Karpas-422 (cell line): ENCODE measurements at regions not wholly inside any gene's neighbourhood (a gene's known extent, or its start where the extent isn't known, plus 50 kb on each side); places are given as distances from the start of the nearest gene placed in this dataset.

Experiments used
- DNase-seq: peaks from one replicate; pipeline ENCODE4 v3.0.0-alpha.2; 2015
- H2AFZ ChIP-seq: fragments of 200-600 bp; sonication (generic); 2 replicates; pipeline ENCODE4 v1.6.1; 2014; ENCODE audit warnings: antibody characterized with exemption, low read length, mixed read lengths
- H3K27ac ChIP-seq: fragments of 200-600 bp; sonication (generic); 2 replicates; pipeline ENCODE4 v1.5.1; 2014; ENCODE audit warnings: mild to moderate bottlenecking, low read length, moderate library complexity
- H3K27me3 ChIP-seq: fragments of 200-600 bp; sonication (generic); 2 replicates; pipeline ENCODE4 v1.6.1; 2014; ENCODE audit warnings: low read length, mixed read lengths
- H3K36me3 ChIP-seq: fragments of 200-600 bp; sonication (generic); 2 replicates; pipeline ENCODE4 v1.6.1; 2014; ENCODE audit warnings: low read length, mixed read lengths; ENCODE audit not compliant: insufficient read depth
- H3K4me1 ChIP-seq: fragments of 200-600 bp; sonication (generic); 2 replicates; pipeline ENCODE4 v1.6.1; 2014; ENCODE audit warnings: mild to moderate bottlenecking, low read length, mixed read lengths
- H3K4me2 ChIP-seq: fragments of 200-600 bp; sonication (generic); 2 replicates; pipeline ENCODE4 v1.6.1; 2014; ENCODE audit warnings: low read length, low read depth, mild to moderate bottlenecking; ENCODE audit not compliant: poor library complexity, severe bottlenecking
- H3K4me3 ChIP-seq: fragments of 200-600 bp; sonication (generic); 2 replicates; pipeline ENCODE4 v1.5.1; 2014; ENCODE audit warnings: mild to moderate bottlenecking, antibody characterized with exemption, low read length, mixed read lengths
- H3K79me2 ChIP-seq: fragments of 200-600 bp; sonication (generic); 2 replicates; pipeline ENCODE4 v1.6.1; 2014; ENCODE audit warnings: mild to moderate bottlenecking, low read length, mixed read lengths
- H3K9ac ChIP-seq: fragments of 200-600 bp; sonication (generic); 2 replicates; pipeline ENCODE4 v1.6.0; 2014; ENCODE audit warnings: low read length
- H3K9me2 ChIP-seq: fragments of 200-600 bp; sonication (generic), shearing (Covaris generic); replicated peaks from 2 replicates; pipeline ENCODE4 v1.6.0; 2014; ENCODE audit warnings: mild to moderate bottlenecking, low read length, moderate library complexity; ENCODE audit not compliant: insufficient read depth
- H3K9me3 ChIP-seq: fragments of 300-700, 200-600 bp; sonication (generic); 2 replicates; pipeline ENCODE4 v1.6.1; 2014; ENCODE audit warnings: low read length, mixed read lengths
- H4K20me1 ChIP-seq: fragments of 200-600 bp; sonication (generic); 2 replicates; pipeline ENCODE4 v1.6.1; 2014; ENCODE audit warnings: mild to moderate bottlenecking, antibody characterized with exemption, low read length, low read depth; ENCODE audit not compliant: insufficient read depth

GRCh38 chr13:34276764-34277163 lies 458.8 kb downstream of the RFC3 start:
- Histone ChIP-seq H3K9me3 (no peaks in the 10 kb centered on the region; the same call in 1 of the 2 replicates), H3K9ac (no peak overlapping the region), H3K27me3 (no peaks in the 10 kb centered on the region), H3K79me2 (no peaks in the 10 kb centered on the region), H3K4me3 (no peak overlapping the region), H3K27ac (no peak overlapping the region), H3K4me1 (no peaks in the 10 kb centered on the region), H3K36me3 (no peaks in the 10 kb centered on the region), H3K9me2 (no peaks in the 10 kb centered on the region), H4K20me1 (no peaks in the 10 kb centered on the region), H3K4me2 (no peak overlapping the region), H2AFZ (no peak overlapping the region)
- no peak for DNase-seq

GRCh38 chr13:34277936-34278335 lies 460.0 kb downstream of the RFC3 start:
- no peaks in the 10 kb centered on the region for H3K36me3 ChIP-seq

GRCh38 chr13:34278780-34279179 lies 460.8 kb downstream of the RFC3 start:
- Histone ChIP-seq H3K4me3 (no peak overlapping the region), H3K27ac (no peak overlapping the region), H3K9me2 (no peaks in the 10 kb centered on the region), H3K9me3 (no peaks in the 10 kb centered on the region; the same call in 1 of the 2 replicates), H3K36me3 (no peaks in the 10 kb centered on the region), H4K20me1 (no peaks in the 10 kb centered on the region), H3K4me2 (no peak overlapping the region), H3K27me3 (no peaks in the 10 kb centered on the region), H3K9ac (no peak overlapping the region), H3K4me1 (no peaks in the 10 kb centered on the region), H3K79me2 (no peaks in the 10 kb centered on the region), H2AFZ (no peak overlapping the region)
- no peak for DNase-seq

More at GRCh38 chr13:34277936-34278335, 460.0 kb downstream of the RFC3 start:
- H3K9me3 ChIP-seq, result no peaks in the 10 kb centered on the region; the same call in 1 of the 2 replicates
- DNase-seq, result no peak
- H3K4me3 ChIP-seq, result no peak overlapping the region
- H2AFZ ChIP-seq, result no peak overlapping the region
- no peak overlapping the region for H3K27ac ChIP-seq
- H3K9ac ChIP-seq, result no peak overlapping the region
- H3K9me2 ChIP-seq, result no peaks in the 10 kb centered on the region
- no peaks in the 10 kb centered on the region for H4K20me1 ChIP-seq
- no peaks in the 10 kb centered on the region for H3K27me3 ChIP-seq
- no peaks in the 10 kb centered on the region for H3K4me1 ChIP-seq
- H3K79me2 ChIP-seq, result no peaks in the 10 kb centered on the region
- no peak overlapping the region for H3K4me2 ChIP-seq

GRCh38 chr13:34290661-34291060 lies 472.7 kb downstream of the RFC3 start:
- Histone ChIP-seq H3K9me3 (no peaks in the 10 kb centered on the region), H3K4me1 (no peaks in the 10 kb centered on the region), H3K36me3 (no peaks in the 10 kb centered on the region), H3K9me2 (0 out of 2 replicates have a peak, but pooled peaks cover 3% of the 10 kb centered on the region), H3K4me3 (no peak overlapping the region), H3K9ac (no peak overlapping the region), H4K20me1 (no peaks in the 10 kb centered on the region), H3K4me2 (no peak overlapping the region), H3K79me2 (no peaks in the 10 kb centered on the region), H2AFZ (no peak overlapping the region), H3K27ac (no peak overlapping the region), H3K27me3 (no peaks in the 10 kb centered on the region)
- no peak for DNase-seq

GRCh38 chr13:34294483-34295129 lies 476.7 kb downstream of the RFC3 start:
- H3K36me3 ChIP-seq, result no peaks in the 10 kb centered on the region
- H3K9ac ChIP-seq, result no peak overlapping the region
- H3K27ac ChIP-seq, result no peak overlapping the region
- no peaks in the 10 kb centered on the region for H3K4me1 ChIP-seq
- no peak overlapping the region for H3K4me2 ChIP-seq
- no peaks in the 10 kb centered on the region for H3K9me3 ChIP-seq
- no peak for DNase-seq
- H3K27me3 ChIP-seq, result no peaks in the 10 kb centered on the region
- no peaks in the 10 kb centered on the region for H3K79me2 ChIP-seq
- no peak overlapping the region for H3K4me3 ChIP-seq
- H2AFZ ChIP-seq, result no peak overlapping the region
- H4K20me1 ChIP-seq, result no peaks in the 10 kb centered on the region
- H3K9me2 ChIP-seq, result 0 out of 2 replicates have a peak, but pooled peaks cover 5% of the 10 kb centered on the region

GRCh38 chr13:34300559-34300958 lies 482.6 kb downstream of the RFC3 start:
- H3K79me2 ChIP-seq, result no peaks in the 10 kb centered on the region
- no peaks in the 10 kb centered on the region; the same call in 1 of the 2 replicates for H3K9me3 ChIP-seq
- no peak for DNase-seq
- no peak overlapping the region for H3K27ac ChIP-seq
- H2AFZ ChIP-seq, result no peak overlapping the region
- H3K27me3 ChIP-seq, result no peaks in the 10 kb centered on the region
- H3K4me2 ChIP-seq, result no peak overlapping the region
- H3K9me2 ChIP-seq, result 0 out of 2 replicates have a peak, but pooled peaks cover 2% of the 10 kb centered on the region
- no peaks in the 10 kb centered on the region for H4K20me1 ChIP-seq
- no peaks in the 10 kb centered on the region for H3K4me1 ChIP-seq
- no peak overlapping the region for H3K4me3 ChIP-seq
- no peak overlapping the region for H3K9ac ChIP-seq
- H3K36me3 ChIP-seq, result no peaks in the 10 kb centered on the region

GRCh38 chr13:34302596-34302995 lies 484.6 kb downstream of the RFC3 start:
- Histone ChIP-seq H3K4me3 (no peak overlapping the region), H3K36me3 (no peaks in the 10 kb centered on the region), H3K9me2 (0 out of 2 replicates have a peak, but pooled peaks cover 2% of the 10 kb centered on the region), H3K27ac (no peak overlapping the region), H3K4me2 (no peak overlapping the region), H3K27me3 (no peaks in the 10 kb centered on the region), H3K79me2 (no peaks in the 10 kb centered on the region), H3K9ac (no peak overlapping the region), H3K4me1 (no peaks in the 10 kb centered on the region), H3K9me3 (no peaks in the 10 kb centered on the region; the same call in 1 of the 2 replicates), H4K20me1 (no peaks in the 10 kb centered on the region), H2AFZ (no peak overlapping the region)
- DNase-seq, result no peak

GRCh38 chr13:34303346-34303745 lies 485.4 kb downstream of the RFC3 start:
- Histone ChIP-seq H3K27me3 (no peaks in the 10 kb centered on the region), H3K4me3 (no peak overlapping the region), H3K9ac (no peak overlapping the region), H3K27ac (no peak overlapping the region), H3K79me2 (no peaks in the 10 kb centered on the region), H3K9me2 (no peaks in the 10 kb centered on the region), H2AFZ (no peak overlapping the region), H3K36me3 (no peaks in the 10 kb centered on the region), H4K20me1 (no peaks in the 10 kb centered on the region), H3K9me3 (no peaks in the 10 kb centered on the region; the same call in 1 of the 2 replicates), H3K4me1 (no peaks in the 10 kb centered on the region), H3K4me2 (no peak overlapping the region)
- DNase-seq, result no peak
